AG04450 (cell line): ENCODE measurements at regions not wholly inside any gene's neighbourhood (a gene's known extent, or its start where the extent isn't known, plus 50 kb on each side); places are given as distances from the start of the nearest gene placed in this dataset.

Experiments used
- CTCF ChIA-PET: fragments of 300-600, 350-600 bp; formaldehyde crosslinking; extraction: SDS; loops from one replicate; lab custom pipeline; 2022; ENCODE audit warnings: antibody characterized with exemption, inconsistent platforms; lab: Charles Lee
- POLR2A ChIA-PET: fragments of 350-600 bp; formaldehyde crosslinking; extraction: SDS; loops from one replicate; lab custom pipeline; 2021; ENCODE audit warnings: antibody characterized with exemption, inconsistent platforms; lab: Yijun Ruan, JAX
- DNase-seq: peaks from one replicate; pipeline ENCODE4 v3.0.0-alpha.2; 2011; ENCODE audit warnings: low read depth, low spot score
- H3K27ac ChIP-seq: one replicate; pipeline ENCODE4 v1.5.1; 2012; ENCODE audit warnings: low read depth, low read length, control low read depth
- H3K27me3 ChIP-seq: one replicate; pipeline ENCODE4 v1.6.0; 2012; ENCODE audit warnings: low read length; ENCODE audit not compliant: control insufficient read depth, insufficient read depth
- H3K4me3 ChIP-seq: 2 replicates; pipeline ENCODE4 v1.5.1; 2011; ENCODE audit warnings: mild to moderate bottlenecking, low read depth, low read length, control low read depth
- H3K9me3 ChIP-seq: 2 replicates; pipeline ENCODE4 v1.5.1; 2012; ENCODE audit warnings: low read length; ENCODE audit not compliant: control insufficient read depth, insufficient read depth
- TF ChIP-seq, protein P1 (sequence below): IDR thresholded peaks from 2 replicates; pipeline ENCODE4 v1.5.1; 2011; ENCODE audit warnings: low read depth, low read length, control low read depth, inconsistent platforms

DNA sequence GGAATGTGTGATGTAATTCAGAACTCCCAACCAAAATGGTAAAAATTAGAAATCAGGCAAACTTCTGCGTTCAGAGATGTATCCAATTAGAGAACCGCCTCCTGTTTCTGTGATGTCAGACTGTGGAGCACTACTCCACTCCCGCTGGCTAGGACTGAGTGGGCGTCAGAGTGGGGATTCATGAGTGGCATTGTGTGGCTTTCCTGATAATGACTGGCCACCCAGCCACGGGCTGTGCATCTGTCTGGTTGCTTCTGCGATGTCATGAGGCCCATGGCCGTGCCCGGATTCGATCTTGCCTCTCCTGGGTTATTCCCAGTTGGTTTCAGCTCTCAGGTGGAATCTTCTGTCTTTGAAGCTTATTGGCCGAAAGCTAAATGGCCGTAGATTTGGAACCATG, 87.1 kb upstream of the KCNA1 start:
- Histone ChIP-seq H3K27ac (no peak overlapping the region), H3K27me3 (no peaks in the 10 kb centered on the region), H3K4me3 (no peak overlapping the region), H3K9me3 (no peaks in the 10 kb centered on the region)
- CTCF ChIA-PET, result interaction anchor here (0.7 to 1.0 kb wide), 2 partner anchors 27 to 33 kb away, joined by 3 to 4 read pairs; no protein-coding TSS in a partner anchor
- no peak for DNase-seq
- POLR2A ChIA-PET, result no interaction called here
- TF ChIP-seq, protein P1, sequence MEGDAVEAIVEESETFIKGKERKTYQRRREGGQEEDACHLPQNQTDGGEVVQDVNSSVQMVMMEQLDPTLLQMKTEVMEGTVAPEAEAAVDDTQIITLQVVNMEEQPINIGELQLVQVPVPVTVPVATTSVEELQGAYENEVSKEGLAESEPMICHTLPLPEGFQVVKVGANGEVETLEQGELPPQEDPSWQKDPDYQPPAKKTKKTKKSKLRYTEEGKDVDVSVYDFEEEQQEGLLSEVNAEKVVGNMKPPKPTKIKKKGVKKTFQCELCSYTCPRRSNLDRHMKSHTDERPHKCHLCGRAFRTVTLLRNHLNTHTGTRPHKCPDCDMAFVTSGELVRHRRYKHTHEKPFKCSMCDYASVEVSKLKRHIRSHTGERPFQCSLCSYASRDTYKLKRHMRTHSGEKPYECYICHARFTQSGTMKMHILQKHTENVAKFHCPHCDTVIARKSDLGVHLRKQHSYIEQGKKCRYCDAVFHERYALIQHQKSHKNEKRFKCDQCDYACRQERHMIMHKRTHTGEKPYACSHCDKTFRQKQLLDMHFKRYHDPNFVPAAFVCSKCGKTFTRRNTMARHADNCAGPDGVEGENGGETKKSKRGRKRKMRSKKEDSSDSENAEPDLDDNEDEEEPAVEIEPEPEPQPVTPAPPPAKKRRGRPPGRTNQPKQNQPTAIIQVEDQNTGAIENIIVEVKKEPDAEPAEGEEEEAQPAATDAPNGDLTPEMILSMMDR, result no peak

DNA sequence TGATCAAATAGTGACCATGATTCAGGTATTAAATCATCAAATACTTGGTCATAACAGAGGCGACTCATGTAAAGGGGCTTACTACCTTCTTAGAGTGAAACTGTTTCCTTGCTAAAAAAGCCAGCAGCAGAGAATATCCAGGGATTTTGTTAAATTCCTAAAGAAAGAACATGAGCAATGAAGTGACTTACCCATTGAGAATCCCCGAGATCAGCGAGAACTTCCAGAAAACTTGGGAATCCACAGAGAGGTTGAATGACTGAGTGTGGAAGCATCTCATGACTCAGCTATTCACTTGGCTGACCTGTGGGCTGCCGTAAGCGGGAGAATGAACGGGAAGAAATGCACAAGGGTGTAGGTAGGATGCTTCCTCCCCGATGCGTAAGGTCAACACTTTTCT, 85.3 kb upstream of the KCNA1 start:
- TF ChIP-seq, protein P1, result no peak
- CTCF ChIA-PET, result no interaction called here
- Histone ChIP-seq H3K9me3 (no peaks in the 10 kb centered on the region), H3K27me3 (no peaks in the 10 kb centered on the region), H3K27ac (no peak overlapping the region), H3K4me3 (no peak overlapping the region)
- POLR2A ChIA-PET, result no interaction called here
- DNase-seq, result no peak

GRCh38 chr12:4825011-4825858, 84.5 kb upstream of the KCNA1 start:
- Histone ChIP-seq H3K27me3 (peaks cover 4% of the 10 kb centered on the region), H3K9me3 (no peaks in the 10 kb centered on the region), H3K4me3 (no peak overlapping the region), H3K27ac (no peak overlapping the region)
- no peak for DNase-seq
- POLR2A ChIA-PET, result interaction anchor here (0.6 kb wide), 1 partner anchor 1709 kb away, joined by 3 read pairs; the partner anchor contains the start of gene GAPDH
- TF ChIP-seq, protein P1, result no peak
- CTCF ChIA-PET, result interaction anchor here (0.8 kb wide), 1 partner anchor 24 kb away, joined by 3 read pairs; no protein-coding TSS in a partner anchor

DNA sequence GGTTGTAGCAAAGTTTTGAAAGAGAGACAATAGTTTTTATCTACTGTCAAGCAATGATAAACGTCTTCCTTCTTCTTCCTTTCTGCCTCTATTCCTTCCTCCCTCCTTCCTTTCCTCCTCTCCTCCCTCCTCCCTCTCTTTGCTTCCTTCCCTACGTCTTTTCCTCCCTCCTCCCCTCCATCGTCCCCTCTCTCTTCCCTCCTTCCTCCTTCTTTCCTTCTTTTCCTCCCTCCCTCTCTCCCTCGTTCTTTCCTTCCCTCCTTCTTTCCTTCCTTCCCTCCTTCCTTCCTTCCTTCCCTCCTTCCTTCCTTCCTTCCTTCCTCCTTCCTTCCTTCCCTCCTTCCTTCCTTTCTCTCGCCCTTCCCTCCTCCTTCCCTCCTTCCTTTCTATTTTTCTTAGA, 82.8 kb upstream of the KCNA1 start:
- POLR2A ChIA-PET, result no interaction called here
- H3K27ac ChIP-seq, result no peak overlapping the region
- peaks cover 4% of the 10 kb centered on the region for H3K27me3 ChIP-seq
- H3K4me3 ChIP-seq, result no peak overlapping the region
- no peak for DNase-seq
- TF ChIP-seq, protein P1, result no peak
- no peaks in the 10 kb centered on the region for H3K9me3 ChIP-seq
- CTCF ChIA-PET, result no interaction called here

DNA sequence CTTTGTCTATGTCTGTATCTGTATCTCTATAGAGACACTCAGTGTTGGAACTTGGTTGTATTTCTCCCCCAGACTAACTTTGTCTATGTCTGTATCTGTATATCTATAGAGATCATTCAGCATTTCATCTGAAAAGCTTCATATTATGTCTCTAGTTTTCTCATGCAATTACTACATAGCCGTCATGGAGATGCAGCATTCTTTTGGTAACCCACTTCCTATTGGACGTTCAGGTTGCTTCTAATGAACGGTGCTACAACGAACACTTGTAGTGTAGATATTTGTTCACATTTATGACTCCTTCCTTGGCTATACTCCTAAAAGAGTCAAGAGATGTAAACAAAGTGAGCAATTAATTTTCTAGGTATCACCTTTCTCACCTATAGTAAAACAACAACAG, 81.5 kb upstream of the KCNA1 start:
- TF ChIP-seq, protein P1, result no peak
- no peak for DNase-seq
- Histone ChIP-seq H3K9me3 (no peaks in the 10 kb centered on the region), H3K27ac (no peak overlapping the region), H3K4me3 (no peak overlapping the region), H3K27me3 (peaks cover 4% of the 10 kb centered on the region)
- ChIA-PET POLR2A (no interaction called here), CTCF (interaction anchor here (1.2 kb wide), 1 partner anchor 21 kb away, joined by 3 read pairs; no protein-coding TSS in a partner anchor)
